ENCODE measurements at regions not wholly inside any gene's neighbourhood (a gene's known extent, or its start where the extent isn't known, plus 50 kb on each side); places are given as distances from the start of the nearest gene placed in this dataset.

- H3K9ac ChIP-seq (ENCODE audit: low read depth, low read length, poor library complexity), result no peak overlapping the region
- H3K4me3 ChIP-seq (ENCODE audit: low read length in 2 of 2), result no peak overlapping the region
- H3K23ac ChIP-seq (ENCODE audit: low read depth, low read length, poor library complexity), result no peak overlapping the region
- H2AFZ ChIP-seq (ENCODE audit: low read length), result no peak overlapping the region
- no peak overlapping the region for H2AK5ac ChIP-seq (ENCODE audit: low read depth, low read length)
- no peaks in the 10 kb centered on the region for H3K79me1 ChIP-seq (ENCODE audit: low read depth, low read length)
- no peaks in the 10 kb centered on the region for H3K27me3 ChIP-seq (ENCODE audit: control insufficient read depth in 3 of 3, insufficient read depth in 3 of 3, low read depth in 1 of 3, low read length in 3 of 3)
- H3K4me1 ChIP-seq (ENCODE audit: control insufficient read depth in 2 of 2, insufficient read depth in 1 of 2, low read depth in 1 of 2, low read length in 2 of 2), result no peaks in the 10 kb centered on the region
- no peak for DNase-seq (ENCODE audit: low spot score)
- no peak overlapping the region for H3K14ac ChIP-seq (ENCODE audit: low read length)
- no peak overlapping the region for H4K91ac ChIP-seq (ENCODE audit: low read depth, low read length, poor library complexity)
- H2BK12ac ChIP-seq (ENCODE audit: low read length), result no peak overlapping the region
- H3K9me3 ChIP-seq (replicated peaks in 1 of 2; ENCODE audit: control insufficient read depth in 2 of 2, insufficient read depth in 1 of 2, low read depth in 1 of 2, low read length in 2 of 2), result no peaks in the 10 kb centered on the region
- no CpG with 5 or more reads among the region's 3 CpGs for WGBS, 2 donors (ENCODE audit: extremely low coverage in 2 of 2, insufficient read length in 2 of 2, insufficient replicate concordance in 1 of 2)
- no peaks in the 10 kb centered on the region for H3K36me3 ChIP-seq (replicated peaks in 1 of 2; ENCODE audit: control insufficient read depth in 2 of 2, insufficient read depth in 2 of 2, low read length in 2 of 2)
- no peak overlapping the region for H3K18ac ChIP-seq (ENCODE audit: low read length)
- H4K8ac ChIP-seq (ENCODE audit: low read depth, low read length), result no peak overlapping the region
- H3K4me2 ChIP-seq (ENCODE audit: insufficient read depth, low read length, poor library complexity, severe bottlenecking), result no peak overlapping the region
- no peak overlapping the region for H2BK15ac ChIP-seq (ENCODE audit: low read length)
- no peak overlapping the region for H2BK120ac ChIP-seq (ENCODE audit: low read depth, low read length)
- no peak overlapping the region for H3K27ac ChIP-seq (replicated peaks; ENCODE audit: low read length)
- no peak overlapping the region for H3K4ac ChIP-seq (ENCODE audit: low read length)
- no peak overlapping the region for H2BK5ac ChIP-seq (ENCODE audit: low read length)
Observed at GRCh38 chr5:133888625-133888991, 79.8 kb downstream of the C5orf15 start.

- peak overlapping the region; percentile 32 for H3K14ac ChIP-seq (ENCODE audit: low read length)
- H2BK12ac ChIP-seq (ENCODE audit: low read length), result no peak overlapping the region
- DNase-seq (ENCODE audit: low spot score), result no peak
- H3K27ac ChIP-seq (replicated peaks; ENCODE audit: low read length), result no peak overlapping the region
- H2AK5ac ChIP-seq (ENCODE audit: low read depth, low read length), result no peak overlapping the region
- no peaks in the 10 kb centered on the region for H3K27me3 ChIP-seq (ENCODE audit: control insufficient read depth in 3 of 3, insufficient read depth in 3 of 3, low read depth in 1 of 3, low read length in 3 of 3)
- no peak overlapping the region for H2BK5ac ChIP-seq (ENCODE audit: low read length)
- H3K18ac ChIP-seq (ENCODE audit: low read length), result no peak overlapping the region
- no peaks in the 10 kb centered on the region for H3K9me3 ChIP-seq (replicated peaks in 1 of 2; ENCODE audit: control insufficient read depth in 2 of 2, insufficient read depth in 1 of 2, low read depth in 1 of 2, low read length in 2 of 2)
- no peak overlapping the region for H2BK15ac ChIP-seq (ENCODE audit: low read length)
- H3K4me3 ChIP-seq (ENCODE audit: low read length in 2 of 2), result no peak overlapping the region
- H3K4me1 ChIP-seq (ENCODE audit: control insufficient read depth in 2 of 2, insufficient read depth in 1 of 2, low read depth in 1 of 2, low read length in 2 of 2), result no peaks in the 10 kb centered on the region
- H3K4ac ChIP-seq (ENCODE audit: low read length), result no peak overlapping the region
- WGBS, 2 donors (ENCODE audit: extremely low coverage in 2 of 2, insufficient read length in 2 of 2, insufficient replicate concordance in 1 of 2), result no CpG with 5 or more reads among the region's 6 CpGs
- no peak overlapping the region for H2AFZ ChIP-seq (ENCODE audit: low read length)
- no peaks in the 10 kb centered on the region for H3K79me1 ChIP-seq (ENCODE audit: low read depth, low read length)
- no peak overlapping the region for H2BK120ac ChIP-seq (ENCODE audit: low read depth, low read length)
- no peak overlapping the region for H4K91ac ChIP-seq (ENCODE audit: low read depth, low read length, poor library complexity)
- H3K23ac ChIP-seq (ENCODE audit: low read depth, low read length, poor library complexity), result no peak overlapping the region
- no peak overlapping the region for H3K4me2 ChIP-seq (ENCODE audit: insufficient read depth, low read length, poor library complexity, severe bottlenecking)
- no peak overlapping the region for H3K9ac ChIP-seq (ENCODE audit: low read depth, low read length, poor library complexity)
- H4K8ac ChIP-seq (ENCODE audit: low read depth, low read length), result no peak overlapping the region
- H3K36me3 ChIP-seq (replicated peaks in 1 of 2; ENCODE audit: control insufficient read depth in 2 of 2, insufficient read depth in 2 of 2, low read length in 2 of 2), result no peaks in the 10 kb centered on the region
Observed at GRCh38 chr5:133885566-133885965, 82.9 kb downstream of the C5orf15 start.

GRCh38 chr5:133884569-133885311 is 83.7 kb downstream of the C5orf15 start:
- no peak overlapping the region for H3K23ac ChIP-seq (ENCODE audit: low read depth, low read length, poor library complexity)
- H3K4ac ChIP-seq (ENCODE audit: low read length), result no peak overlapping the region
- H2BK12ac ChIP-seq (ENCODE audit: low read length), result no peak overlapping the region
- no peak overlapping the region for H2AK5ac ChIP-seq (ENCODE audit: low read depth, low read length)
- no peak overlapping the region for H3K9ac ChIP-seq (ENCODE audit: low read depth, low read length, poor library complexity)
- no peak overlapping the region for H2BK15ac ChIP-seq (ENCODE audit: low read length)
- no peaks in the 10 kb centered on the region for H3K27me3 ChIP-seq (ENCODE audit: control insufficient read depth in 3 of 3, insufficient read depth in 3 of 3, low read depth in 1 of 3, low read length in 3 of 3)
- H2AFZ ChIP-seq (ENCODE audit: low read length), result no peak overlapping the region
- WGBS, 2 donors (ENCODE audit: extremely low coverage in 2 of 2, insufficient read length in 2 of 2, insufficient replicate concordance in 1 of 2), result no CpG with 5 or more reads among the region's 8 CpGs
- no peak overlapping the region for H3K14ac ChIP-seq (ENCODE audit: low read length)
- H4K8ac ChIP-seq (ENCODE audit: low read depth, low read length), result no peak overlapping the region
- H3K18ac ChIP-seq (ENCODE audit: low read length), result no peak overlapping the region
- no peak overlapping the region for H3K4me2 ChIP-seq (ENCODE audit: insufficient read depth, low read length, poor library complexity, severe bottlenecking)
- no peaks in the 10 kb centered on the region for H3K4me1 ChIP-seq (ENCODE audit: control insufficient read depth in 2 of 2, insufficient read depth in 1 of 2, low read depth in 1 of 2, low read length in 2 of 2)
- no peaks in the 10 kb centered on the region for H3K79me1 ChIP-seq (ENCODE audit: low read depth, low read length)
- no peaks in the 10 kb centered on the region for H3K9me3 ChIP-seq (replicated peaks in 1 of 2; ENCODE audit: control insufficient read depth in 2 of 2, insufficient read depth in 1 of 2, low read depth in 1 of 2, low read length in 2 of 2)
- no peak for DNase-seq (ENCODE audit: low spot score)
- H3K27ac ChIP-seq (replicated peaks; ENCODE audit: low read length), result no peak overlapping the region
- no peak overlapping the region for H2BK5ac ChIP-seq (ENCODE audit: low read length)
- H2BK120ac ChIP-seq (ENCODE audit: low read depth, low read length), result no peak overlapping the region
- H3K36me3 ChIP-seq (replicated peaks in 1 of 2; ENCODE audit: control insufficient read depth in 2 of 2, insufficient read depth in 2 of 2, low read length in 2 of 2), result no peaks in the 10 kb centered on the region
- H3K4me3 ChIP-seq (ENCODE audit: low read length in 2 of 2), result no peak overlapping the region
- no peak overlapping the region for H4K91ac ChIP-seq (ENCODE audit: low read depth, low read length, poor library complexity)

- Histone ChIP-seq H2AFZ (ENCODE audit: low read length) (no peak overlapping the region), H3K9me3 (replicated peaks in 1 of 2; ENCODE audit: control insufficient read depth in 2 of 2, insufficient read depth in 1 of 2, low read depth in 1 of 2, low read length in 2 of 2) (no peaks in the 10 kb centered on the region), H3K36me3 (replicated peaks in 1 of 2; ENCODE audit: control insufficient read depth in 2 of 2, insufficient read depth in 2 of 2, low read length in 2 of 2) (no peaks in the 10 kb centered on the region), H3K27me3 (ENCODE audit: control insufficient read depth in 3 of 3, insufficient read depth in 3 of 3, low read depth in 1 of 3, low read length in 3 of 3) (no peaks in the 10 kb centered on the region), H3K9ac (ENCODE audit: low read depth, low read length, poor library complexity) (no peak overlapping the region), H3K18ac (ENCODE audit: low read length) (peak overlapping the region; percentile 42), H4K8ac (ENCODE audit: low read depth, low read length) (no peak overlapping the region), H2BK12ac (ENCODE audit: low read length) (no peak overlapping the region), H3K14ac (ENCODE audit: low read length) (no peak overlapping the region), H4K91ac (ENCODE audit: low read depth, low read length, poor library complexity) (no peak overlapping the region), H3K4me2 (ENCODE audit: insufficient read depth, low read length, poor library complexity, severe bottlenecking) (no peak overlapping the region), H2BK120ac (ENCODE audit: low read depth, low read length) (no peak overlapping the region), H2BK15ac (ENCODE audit: low read length) (no peak overlapping the region), H2BK5ac (ENCODE audit: low read length) (no peak overlapping the region), H2AK5ac (ENCODE audit: low read depth, low read length) (peak overlapping the region; percentile 14), H3K4me3 (ENCODE audit: low read length in 2 of 2) (no peak overlapping the region), H3K4me1 (ENCODE audit: control insufficient read depth in 2 of 2, insufficient read depth in 1 of 2, low read depth in 1 of 2, low read length in 2 of 2) (no peaks in the 10 kb centered on the region), H3K27ac (replicated peaks; ENCODE audit: low read length) (no peak overlapping the region), H3K79me1 (ENCODE audit: low read depth, low read length) (no peaks in the 10 kb centered on the region), H3K23ac (ENCODE audit: low read depth, low read length, poor library complexity) (no peak overlapping the region), H3K4ac (ENCODE audit: low read length) (no peak overlapping the region)
- DNase-seq (ENCODE audit: low spot score), result no peak
- no CpG with 5 or more reads among the region's 5 CpGs for WGBS, 2 donors (ENCODE audit: extremely low coverage in 2 of 2, insufficient read length in 2 of 2, insufficient replicate concordance in 1 of 2)
Observed at GRCh38 chr5:133883916-133884315, 84.5 kb downstream of the C5orf15 start.
